ENCODE measurements at regions not wholly inside any gene's neighbourhood (a gene's known extent, or its start where the extent isn't known, plus 50 kb on each side); places are given as distances from the start of the nearest gene placed in this dataset.

- TF ChIP-seq CTCF (IDR thresholded peaks at IDR 0.05) (no peak), EZH2 (IDR thresholded peaks at IDR 0.05) (no peak)
These were observed 170.3 kb upstream of the TNFAIP3 start for GRCh38 chr6:137696765-137697164.

All from neural progenitor cell (in vitro differentiated cells).